Erythroblast (primary cell): ENCODE measurements at regions not wholly inside any gene's neighbourhood (a gene's known extent, or its start where the extent isn't known, plus 50 kb on each side); places are given as distances from the start of the nearest gene placed in this dataset.

Source experiments
- GATA1 ChIP-seq: IDR thresholded peaks from 2 replicates; pipeline ENCODE4 v1.6.1; 2011; ENCODE audit warnings: low read depth, mild to moderate bottlenecking, control low read depth, low read length, moderate library complexity
- POLR2A ChIP-seq: IDR thresholded peaks from 2 replicates; pipeline ENCODE4 v1.6.1; 2011; ENCODE audit warnings: mild to moderate bottlenecking, low read length

GRCh38 chr10:29237786-29238185 is 51.1 kb upstream of the LYZL1 start:
- TF ChIP-seq POLR2A = no peak
- no peak for TF ChIP-seq GATA1
